H9 (cell line): ENCODE measurements at regions not wholly inside any gene's neighbourhood (a gene's known extent, or its start where the extent isn't known, plus 50 kb on each side); places are given as distances from the start of the nearest gene placed in this dataset.
A peak's percentile ranks its signal among the peaks of the same experiment; 100 is the strongest.

Experiments used
- DNase-seq: peaks from one replicate; pipeline ENCODE4 v3.0.0-alpha.2; 2017
- H2AFZ ChIP-seq: one replicate; pipeline ENCODE4 v1.6.1; 2013; ENCODE audit warnings: mild to moderate bottlenecking, low read length, control low read depth, moderate library complexity
- H2AK5ac ChIP-seq: 2 replicates; pipeline ENCODE4 v1.6.1; 2013; ENCODE audit warnings: low read length, control low read depth, mixed read lengths; ENCODE audit not compliant: insufficient read length
- H2BK120ac ChIP-seq: one replicate; pipeline ENCODE4 v1.6.1; 2013; ENCODE audit warnings: low read depth, mild to moderate bottlenecking, low read length, control low read depth, inconsistent platforms; ENCODE audit not compliant: poor library complexity, severe bottlenecking
- H2BK12ac ChIP-seq: 2 replicates; pipeline ENCODE4 v1.6.1; 2013; ENCODE audit warnings: low read length, control low read depth, mixed read lengths, low read depth; ENCODE audit not compliant: insufficient read length
- H2BK15ac ChIP-seq: 2 replicates; pipeline ENCODE4 v1.6.1; 2013; ENCODE audit warnings: low read depth, low read length, control low read depth
- H2BK20ac ChIP-seq: one replicate; pipeline ENCODE4 v1.6.1; 2013; ENCODE audit warnings: low read depth, mild to moderate bottlenecking, low read length, control low read depth, inconsistent platforms; ENCODE audit not compliant: poor library complexity, severe bottlenecking
- H2BK5ac ChIP-seq: 2 replicates; pipeline ENCODE4 v1.6.1; 2013; ENCODE audit warnings: low read length, control low read depth, mixed read lengths; ENCODE audit not compliant: insufficient read length
- H3K14ac ChIP-seq: 2 replicates; pipeline ENCODE4 v1.6.1; 2013; ENCODE audit warnings: low read length, control low read depth; ENCODE audit not compliant: insufficient read depth
- H3K18ac ChIP-seq: 2 replicates; pipeline ENCODE4 v1.6.1; 2013; ENCODE audit warnings: low read depth, mild to moderate bottlenecking, mixed read lengths, low read length, control low read depth; ENCODE audit not compliant: insufficient read length
- H3K23ac ChIP-seq: 2 replicates; pipeline ENCODE4 v1.6.1; 2013; ENCODE audit warnings: low read length, control low read depth, mixed read lengths, low read depth; ENCODE audit not compliant: insufficient read length
- H3K23me2 ChIP-seq: 2 replicates; pipeline ENCODE4 v1.6.1; 2013; ENCODE audit warnings: low read depth, mild to moderate bottlenecking, mixed read lengths, low read length, control low read depth; ENCODE audit not compliant: insufficient read length, poor library complexity, severe bottlenecking
- H3K27ac ChIP-seq: 2 replicates; pipeline ENCODE4 v1.5.1; 2013; ENCODE audit warnings: low read length, control low read depth, mixed read lengths, low read depth; ENCODE audit not compliant: insufficient read length
- H3K27me3 ChIP-seq: 2 replicates; pipeline ENCODE4 v1.6.1; 2013; ENCODE audit warnings: low read length, control low read depth, inconsistent platforms; ENCODE audit not compliant: insufficient read depth
- H3K4ac ChIP-seq: 2 replicates; pipeline ENCODE4 v1.6.1; 2013; ENCODE audit warnings: low read depth, mild to moderate bottlenecking, control low read depth, inconsistent platforms, low read length, moderate library complexity
- H3K4me1 ChIP-seq: 2 replicates; pipeline ENCODE4 v1.6.1; 2013; ENCODE audit warnings: low read length, control low read depth, inconsistent platforms; ENCODE audit not compliant: insufficient read depth
- H3K4me2 ChIP-seq: 2 replicates; pipeline ENCODE4 v1.6.1; 2013; ENCODE audit warnings: low read length, control low read depth, mixed read lengths; ENCODE audit not compliant: insufficient read length, insufficient read depth
- H3K56ac ChIP-seq: 2 replicates; pipeline ENCODE4 v1.6.1; 2013; ENCODE audit warnings: low read depth, mild to moderate bottlenecking, mixed read lengths, low read length, control low read depth; ENCODE audit not compliant: insufficient read length
- H3K79me1 ChIP-seq: 2 replicates; pipeline ENCODE4 v1.6.1; 2013; ENCODE audit warnings: low read depth, mild to moderate bottlenecking, moderate library complexity, low read length, control low read depth, inconsistent platforms; ENCODE audit not compliant: insufficient read depth, poor library complexity, severe bottlenecking
- H3K79me2 ChIP-seq: 2 replicates; pipeline ENCODE4 v1.6.1; 2013; ENCODE audit warnings: low read length, control low read depth, inconsistent platforms; ENCODE audit not compliant: insufficient read depth
- H3K9ac ChIP-seq: 2 replicates; pipeline ENCODE4 v1.6.1; 2013; ENCODE audit warnings: low read length, control low read depth, mixed read lengths; ENCODE audit not compliant: insufficient read length; ENCODE audit errors: extremely low read depth
- H3K9me3 ChIP-seq: one replicate; pipeline ENCODE4 v1.6.1; 2013; ENCODE audit warnings: low read depth, low read length, inconsistent platforms; ENCODE audit not compliant: control insufficient read depth
- H3T11ph ChIP-seq: one replicate; pipeline ENCODE4 v1.6.1; 2013; ENCODE audit warnings: mild to moderate bottlenecking, low read length, control low read depth, inconsistent platforms
- H4K20me1 ChIP-seq: one replicate; pipeline ENCODE4 v1.6.1; 2013; ENCODE audit not compliant: control insufficient read depth, insufficient read length, insufficient read depth
- H4K5ac ChIP-seq: 2 replicates; pipeline ENCODE4 v1.6.1; 2013; ENCODE audit warnings: low read depth, mild to moderate bottlenecking, mixed read lengths, low read length, control low read depth; ENCODE audit not compliant: insufficient read length
- H4K8ac ChIP-seq: replicated peaks from 2 replicates; pipeline ENCODE4 v1.6.1; 2013; ENCODE audit warnings: low read length, control low read depth, mixed read lengths, low read depth; ENCODE audit not compliant: insufficient read length
- H4K91ac ChIP-seq: 2 replicates; pipeline ENCODE4 v1.6.1; 2013; ENCODE audit warnings: low read depth, mild to moderate bottlenecking, moderate library complexity, mixed read lengths, low read length, control low read depth; ENCODE audit not compliant: insufficient read length
- H3K27ac Mint-ChIP-seq, 3 experiments: 2 replicates in 2 of 3; 3 replicates in 1 of 3; pipeline ENCODE4 v1.8.0; 2020 to 2021; ENCODE audit warnings: mixed read lengths in 3 of 3, mild to moderate bottlenecking in 1 of 3, moderate library complexity in 1 of 3
- H3K27me3 Mint-ChIP-seq: 2 replicates; pipeline ENCODE4 v1.8.0; 2021; ENCODE audit warnings: low read depth, mild to moderate bottlenecking, moderate library complexity, mixed read lengths
- H3K36me3 Mint-ChIP-seq, 3 experiments: 2 replicates in 2 of 3; 3 replicates in 1 of 3; pipeline ENCODE4 v1.8.0; 2020 to 2021; ENCODE audit warnings: low read depth in 3 of 3, mixed read lengths in 3 of 3; ENCODE audit not compliant: insufficient read depth in 1 of 3
- H3K4me1 Mint-ChIP-seq, 2 experiments: 2 replicates each; pipeline ENCODE4 v1.8.0; 2020; ENCODE audit warnings: mixed read lengths in 2 of 2
- H3K4me3 Mint-ChIP-seq, 2 experiments: 2 replicates in 1 of 2; 3 replicates in 1 of 2; pipeline ENCODE4 v1.8.0; 2020 to 2021; ENCODE audit warnings: mild to moderate bottlenecking in 2 of 2, mixed read lengths in 2 of 2, moderate library complexity in 1 of 2
- H3K9me3 Mint-ChIP-seq, 2 experiments: 2 replicates in 1 of 2; 3 replicates in 1 of 2; pipeline ENCODE4 v1.8.0; 2020; ENCODE audit warnings: mild to moderate bottlenecking in 2 of 2, mixed read lengths in 2 of 2, moderate library complexity in 1 of 2
- WGBS: extraction: QIAGEN DNeasy Blood & Tissue Kit; methylation state at CpG from one replicate; pipeline ENCODE4 v1.1.7; 2013; ENCODE audit warnings: missing lambda C conversion rate, low lambda C conversion rate, mixed read lengths; ENCODE audit not compliant: insufficient read length; ENCODE audit errors: extremely low coverage; 5-methylcytosine and 5-hydroxymethylcytosine counted together
- TF ChIP-seq, protein P1 (sequence below): fragments of 200-600 bp; sonication (generic); conservative IDR thresholded peaks from 3 replicates; pipeline ENCODE4 v1.8.0; 2021; ENCODE audit warnings: antibody characterized with exemption, mild to moderate bottlenecking

DNA sequence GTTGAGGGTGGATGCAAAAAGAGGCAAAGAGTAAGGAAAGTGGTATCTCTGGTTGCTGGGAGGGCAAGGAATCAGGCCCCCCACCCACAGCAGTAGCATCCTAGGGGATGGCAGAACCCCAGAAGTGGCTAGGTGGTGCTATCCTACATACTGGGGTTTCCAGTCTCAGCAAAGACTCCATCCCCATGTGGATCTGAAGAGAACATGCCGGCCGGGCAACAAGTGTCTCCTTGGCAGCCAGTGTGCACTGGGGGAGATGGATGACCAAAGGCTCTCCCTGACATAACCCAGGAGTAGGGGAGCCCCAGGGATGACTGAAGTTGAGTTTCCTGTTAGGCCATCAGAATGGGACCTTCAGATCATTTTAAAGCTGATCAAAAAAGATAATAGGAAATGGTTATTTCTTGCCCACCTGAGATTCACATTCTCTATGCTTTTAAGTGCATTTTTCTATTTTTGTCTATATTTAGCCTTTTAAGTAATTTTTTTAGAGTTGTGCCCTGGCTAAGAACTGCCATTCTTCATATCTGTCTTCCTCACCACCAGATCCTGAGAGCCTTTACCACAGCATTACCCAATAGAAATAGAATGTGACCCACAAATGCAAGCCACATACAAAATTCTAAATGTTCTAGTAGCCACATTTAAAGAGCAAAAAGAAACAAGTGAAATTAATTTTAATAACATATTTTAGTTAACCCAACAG, 78.7 kb upstream of the SMIM23 start:
- peaks cover 2 to 10% of the 10 kb centered on the region in 2 experiments; a peak in 3 of 4 replicates for H3K4me1 Mint-ChIP-seq
- no peak overlapping the region for H2AK5ac ChIP-seq
- H3K4ac ChIP-seq = no peak overlapping the region
- TF ChIP-seq, protein P1, sequence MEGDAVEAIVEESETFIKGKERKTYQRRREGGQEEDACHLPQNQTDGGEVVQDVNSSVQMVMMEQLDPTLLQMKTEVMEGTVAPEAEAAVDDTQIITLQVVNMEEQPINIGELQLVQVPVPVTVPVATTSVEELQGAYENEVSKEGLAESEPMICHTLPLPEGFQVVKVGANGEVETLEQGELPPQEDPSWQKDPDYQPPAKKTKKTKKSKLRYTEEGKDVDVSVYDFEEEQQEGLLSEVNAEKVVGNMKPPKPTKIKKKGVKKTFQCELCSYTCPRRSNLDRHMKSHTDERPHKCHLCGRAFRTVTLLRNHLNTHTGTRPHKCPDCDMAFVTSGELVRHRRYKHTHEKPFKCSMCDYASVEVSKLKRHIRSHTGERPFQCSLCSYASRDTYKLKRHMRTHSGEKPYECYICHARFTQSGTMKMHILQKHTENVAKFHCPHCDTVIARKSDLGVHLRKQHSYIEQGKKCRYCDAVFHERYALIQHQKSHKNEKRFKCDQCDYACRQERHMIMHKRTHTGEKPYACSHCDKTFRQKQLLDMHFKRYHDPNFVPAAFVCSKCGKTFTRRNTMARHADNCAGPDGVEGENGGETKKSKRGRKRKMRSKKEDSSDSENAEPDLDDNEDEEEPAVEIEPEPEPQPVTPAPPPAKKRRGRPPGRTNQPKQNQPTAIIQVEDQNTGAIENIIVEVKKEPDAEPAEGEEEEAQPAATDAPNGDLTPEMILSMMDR = no peak
- no peaks in the 10 kb centered on the region for H3K79me2 ChIP-seq
- H2AFZ ChIP-seq = no peak overlapping the region
- no peak overlapping the region for H4K8ac ChIP-seq
- WGBS = no CpG with 5 or more reads among the region's 2 CpGs
- H3K18ac ChIP-seq = no peak overlapping the region
- no peak overlapping the region for H2BK5ac ChIP-seq
- no peak overlapping the region for H3K14ac ChIP-seq
- no peak overlapping the region for H3K27ac Mint-ChIP-seq
- no peaks in the 10 kb centered on the region for H3K4me1 ChIP-seq
- no peak overlapping the region for H3K23ac ChIP-seq
- no peak overlapping the region for H4K91ac ChIP-seq
- no peaks in the 10 kb centered on the region for H3K23me2 ChIP-seq
- no peaks in the 10 kb centered on the region for H4K20me1 ChIP-seq
- no peak overlapping the region for H2BK20ac ChIP-seq
- no peaks in the 10 kb centered on the region for H3K9me3 Mint-ChIP-seq
- no peaks in the 10 kb centered on the region for H3K36me3 Mint-ChIP-seq
- H2BK120ac ChIP-seq = no peak overlapping the region
- H3K27ac ChIP-seq = no peak overlapping the region
- peaks cover 6% of the 10 kb centered on the region for H3K27me3 Mint-ChIP-seq
- peak; percentile 9 for DNase-seq
- no peak overlapping the region for H3K4me3 Mint-ChIP-seq
- H2BK12ac ChIP-seq = no peak overlapping the region
- H3K4me2 ChIP-seq = no peak overlapping the region
- H3K9me3 ChIP-seq = no peaks in the 10 kb centered on the region
- H3K27me3 ChIP-seq = no peaks in the 10 kb centered on the region
- no peaks in the 10 kb centered on the region for H3K79me1 ChIP-seq
- no peak overlapping the region for H2BK15ac ChIP-seq
- H3T11ph ChIP-seq = no peak overlapping the region
- H3K56ac ChIP-seq = no peak overlapping the region
- no peak overlapping the region for H3K9ac ChIP-seq
- H4K5ac ChIP-seq = no peak overlapping the region
